Lung (tissue), 11 donors: ENCODE measurements at regions not wholly inside any gene's neighbourhood (a gene's known extent, or its start where the extent isn't known, plus 50 kb on each side); places are given as distances from the start of the nearest gene placed in this dataset.

ENCODE experiments used
- ATAC-seq: fragments of 200-7000 bp; cut with Tn5 transposase; one replicate; pipeline ENCODE4 v1.9.1; 2020; ENCODE audit warnings: moderate number of reproducible peaks; ENCODE audit not compliant: insufficient read depth, low FRiP score
- DNase-seq, 3 donors: peaks; one replicate each; pipeline ENCODE4 v3.0.0-alpha.2; 2013 to 2017
- H3K27ac ChIP-seq, 2 donors: one replicate each; pipeline ENCODE4 v1.5.1; 2013; ENCODE audit warnings: mild to moderate bottlenecking in 2 of 2, moderate library complexity in 2 of 2, control low read depth in 1 of 2, inconsistent platforms in 1 of 2, low read depth in 1 of 2, low read length in 1 of 2
- H3K27me3 ChIP-seq, 3 donors: one replicate each; pipeline ENCODE4 v1.5.1; 2013; ENCODE audit warnings: low read length in 2 of 3; ENCODE audit not compliant: control insufficient read depth in 3 of 3, insufficient read depth in 3 of 3
- H3K36me3 ChIP-seq, 4 donors: one replicate each; pipeline ENCODE4 v1.5.1; 2013; ENCODE audit warnings: low read length in 4 of 4, mild to moderate bottlenecking in 1 of 4, moderate library complexity in 1 of 4; ENCODE audit not compliant: control insufficient read depth in 4 of 4, insufficient read depth in 4 of 4
- H3K4me1 ChIP-seq, 5 donors: one replicate each; pipeline ENCODE4 v1.5.1; 2013; ENCODE audit warnings: low read length in 5 of 5, mild to moderate bottlenecking in 2 of 5, moderate library complexity in 1 of 5; ENCODE audit not compliant: control insufficient read depth in 5 of 5, insufficient read depth in 5 of 5
- H3K4me3 ChIP-seq: one replicate; pipeline ENCODE4 v1.5.1; 2013; ENCODE audit warnings: mild to moderate bottlenecking, control low read depth, moderate library complexity
- H3K9ac ChIP-seq, 2 donors: one replicate each; pipeline ENCODE4 v1.5.1; 2013; ENCODE audit warnings: low read length in 2 of 2, control low read depth in 1 of 2; ENCODE audit not compliant: insufficient read depth in 1 of 2
- H3K9me3 ChIP-seq, 4 donors: one replicate each; pipeline ENCODE4 v1.5.1; 2013; ENCODE audit warnings: low read length in 3 of 4, mild to moderate bottlenecking in 1 of 4, moderate library complexity in 1 of 4; ENCODE audit not compliant: control insufficient read depth in 4 of 4, insufficient read depth in 3 of 4
- CTCF ChIP-seq: IDR thresholded peaks from 2 replicates; pipeline ENCODE4 v1.5.1; 2012; ENCODE audit warnings: mild to moderate bottlenecking; ENCODE audit errors: control extremely low read depth, extremely low read depth
- WGBS, 2 donors: extraction: QIAGEN DNeasy Blood & Tissue Kit; methylation state at CpG; one replicate each; pipeline ENCODE4 v1.1.7; 2013; 5-methylcytosine and 5-hydroxymethylcytosine counted together
- donor health status: control.
- donor health status: control.
- donor health status: Bipolar disorder and iron deficiency.
- donor health status: healthy.
- donor health status: DM: yes; HTN: yes; CAD: no.

- ATAC-seq (peak; percentile 61), DNase-seq (peak in 1 of 3 donors; percentile 12)
- no peak for TF ChIP-seq CTCF
- 43 to 45% methylated on average over 25 of the region's 25 CpGs for WGBS, 2 donors
- H3K4me1 ChIP-seq, result peaks cover 0 to 4% (median 0%) of the 10 kb centered on the region in 5 donors
- no peak overlapping the region for H3K4me3 ChIP-seq
- H3K27me3 ChIP-seq, result no peaks in the 10 kb centered on the region
- H3K36me3 ChIP-seq, result no peaks in the 10 kb centered on the region
- H3K9me3 ChIP-seq, result peaks cover 0 to 2% (median 0%) of the 10 kb centered on the region in 4 donors
- no peak overlapping the region for H3K27ac ChIP-seq
- H3K9ac ChIP-seq, result no peak overlapping the region
Measured at GRCh38 chr7:82507976-82508677, 64.5 kb upstream of the CACNA2D1 start.

GRCh38 chr7:82507365-82507975 is 63.9 kb upstream of the CACNA2D1 start:
- ATAC-seq (no peak), DNase-seq (no peak)
- no peak overlapping the region for H3K4me3 ChIP-seq
- TF ChIP-seq CTCF, result no peak
- no peaks in the 10 kb centered on the region for H3K36me3 ChIP-seq
- H3K4me1 ChIP-seq, result peaks cover 0 to 4% (median 0%) of the 10 kb centered on the region in 5 donors
- no peak overlapping the region for H3K27ac ChIP-seq
- peaks cover 0 to 2% (median 0%) of the 10 kb centered on the region in 4 donors for H3K9me3 ChIP-seq
- H3K27me3 ChIP-seq, result no peaks in the 10 kb centered on the region
- 82 to 84% methylated on average over 13 of the region's 13 CpGs for WGBS, 2 donors
- H3K9ac ChIP-seq, result no peak overlapping the region

- no peak for ATAC-seq
- WGBS, 2 donors, result 80 to 91% methylated on average over 15 of the region's 15 CpGs
- Histone ChIP-seq H3K4me1 (peaks cover 0 to 4% (median 0%) of the 10 kb centered on the region in 5 donors), H3K9me3 (peaks cover 0 to 2% (median 0%) of the 10 kb centered on the region in 4 donors), H3K9ac (no peak overlapping the region), H3K27me3 (no peaks in the 10 kb centered on the region), H3K4me3 (no peak overlapping the region), H3K36me3 (no peaks in the 10 kb centered on the region), H3K27ac (no peak overlapping the region)
- no peak for TF ChIP-seq CTCF
- peak in 1 of 3 donors; percentile 23 for DNase-seq
Measured at GRCh38 chr7:82506702-82507101, 63.1 kb upstream of the CACNA2D1 start.
